Transverse colon (tissue), 4 donors: ENCODE measurements at regions not wholly inside any gene's neighbourhood (a gene's known extent, or its start where the extent isn't known, plus 50 kb on each side); places are given as distances from the start of the nearest gene placed in this dataset.

ENCODE experiments used
- DNase-seq: peaks from one replicate; pipeline ENCODE4 v3.0.0-alpha.2; 2019
- H3K27ac ChIP-seq, 4 donors: fragments of 200-600 bp; sonication (generic); 2 replicates each; pipeline ENCODE4 v1.5.1; 2016 to 2018; ENCODE audit warnings: inconsistent platforms in 4 of 4
- H3K27me3 ChIP-seq: fragments of 200-600 bp; sonication (generic); 2 replicates; pipeline ENCODE4 v1.5.1; 2017; ENCODE audit warnings: inconsistent platforms
- H3K36me3 ChIP-seq, 4 donors: fragments of 200-600 bp; sonication (generic); 2 replicates each; pipeline ENCODE4 v1.5.1; 2017 to 2019; ENCODE audit warnings: inconsistent platforms in 4 of 4
- H3K4me1 ChIP-seq, 4 donors: fragments of 200-600 bp; sonication (generic); 2 replicates each; pipeline ENCODE4 v1.5.1; 2017 to 2020; ENCODE audit warnings: inconsistent platforms in 4 of 4
- H3K4me3 ChIP-seq, 4 donors: fragments of 200-600 bp; sonication (generic); 1 replicate in 1 of 4; 2 replicates in 3 of 4; pipeline versions ENCODE4 v1.5.1 to v1.6.1; 2017 to 2019; ENCODE audit warnings: inconsistent platforms in 4 of 4
- H3K9me3 ChIP-seq, 2 donors: fragments of 200-600 bp; sonication (generic); 2 replicates each; pipeline ENCODE4 v1.5.1; 2017 to 2019; ENCODE audit warnings: inconsistent platforms in 2 of 2
- CTCF ChIP-seq, 5 experiments: fragments of 200-600 bp in 3 of 5; fragments of 450-650 bp in 2 of 5; sonication (generic) in 3 of 5; IDR thresholded peaks; 1 replicate in 2 of 5; 2 replicates in 3 of 5; pipeline ENCODE4 v1.5.1; 2016 to 2017; ENCODE audit warnings: antibody characterized with exemption in 5 of 5, inconsistent platforms in 3 of 5, mild to moderate bottlenecking in 2 of 5, moderate library complexity in 1 of 5
- EP300 ChIP-seq: sonication (generic); formaldehyde crosslinking; IDR thresholded peaks from one replicate; pipeline ENCODE4 v1.6.1; 2017; ENCODE audit warnings: antibody characterized with exemption, low read depth
- POLR2A ChIP-seq: fragments of 450-650 bp; IDR thresholded peaks from one replicate; pipeline ENCODE4 v1.6.1; 2016; ENCODE audit warnings: antibody characterized with exemption, mild to moderate bottlenecking, moderate library complexity
- POLR2AphosphoS5 ChIP-seq, 3 donors: sonication (generic); formaldehyde crosslinking; IDR thresholded peaks; one replicate each; pipeline ENCODE4 v1.6.1; 2016; ENCODE audit warnings: antibody characterized with exemption in 3 of 3
- WGBS, 2 donors: methylation state at CpG; one replicate each; pipeline ENCODE4 v1.1.5; 2018; ENCODE audit warnings: low coverage in 1 of 2; 5-methylcytosine and 5-hydroxymethylcytosine counted together
- in situ Hi-C, 4 donors: fragments of 200-750 bp; cut with MboI; loops; one replicate each; pipeline versions ENCODE4 v1.15.0 to v1.15.1; 2017; ENCODE audit warnings: low sequenced_read_pairs in 3 of 4, low pct_ligation_motif_present in 1 of 4, low pct_unique_long_range_greater_than_20kb in 1 of 4
- intact Hi-C: fragments of 100-400 bp; cut with DNase I; formaldehyde crosslinking; loops from one replicate; pipeline ENCODE4 v1.15.1; 2023; ENCODE audit warnings: low total_unique reads

- no peaks in the 10 kb centered on the region for H3K27me3 ChIP-seq
- intact Hi-C loops: no loop called here
- H3K4me1 ChIP-seq: no peaks in the 10 kb centered on the region
- TF ChIP-seq POLR2AphosphoS5 (IDR thresholded peaks at IDR 0.05) (no peak), CTCF (IDR thresholded peaks at IDR 0.05) (no peak), POLR2A (no peak), EP300 (no peak)
- in situ Hi-C loops: loop anchor here in 2 of 4 donors (25.0 kb wide), 1 partner anchor 250 kb away; no protein-coding TSS in a partner anchor
- WGBS, 2 donors: 45 to 49% methylated on average over 2 of the region's 2 CpGs
- H3K27ac ChIP-seq: no peak overlapping the region
- no peaks in the 10 kb centered on the region for H3K9me3 ChIP-seq
- no peak for DNase-seq
- H3K4me3 ChIP-seq: no peak overlapping the region
- no peaks in the 10 kb centered on the region for H3K36me3 ChIP-seq
Observed at GRCh38 chr21:16086936-16087335, 357.2 kb downstream of the USP25 start.

DNA sequence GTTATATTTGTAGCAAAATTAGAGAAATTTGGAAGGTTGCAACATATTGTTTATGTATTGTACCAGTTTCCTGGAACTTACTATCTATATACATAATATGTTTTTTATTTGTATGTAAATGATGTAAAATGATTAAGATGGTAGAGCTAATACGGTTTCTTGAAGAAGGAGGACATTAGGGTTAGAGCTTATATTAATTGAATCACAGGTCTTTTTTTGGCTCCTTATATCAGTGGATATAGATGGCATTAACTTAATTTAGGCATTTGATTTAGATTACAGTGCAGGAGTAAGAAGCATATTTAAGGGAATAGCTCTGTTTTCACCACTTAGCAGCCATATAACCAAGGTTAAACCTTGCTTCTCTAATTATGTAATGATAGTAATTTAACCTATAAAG, 357.7 kb downstream of the USP25 start:
- DNase-seq: no peak
- Histone ChIP-seq H3K4me3 (no peak overlapping the region), H3K27ac (no peak overlapping the region), H3K36me3 (no peaks in the 10 kb centered on the region), H3K4me1 (no peaks in the 10 kb centered on the region), H3K27me3 (no peaks in the 10 kb centered on the region), H3K9me3 (no peaks in the 10 kb centered on the region)
- WGBS, 2 donors: 77 to 84% methylated on average over 1 of the region's 1 CpG
- intact Hi-C loops (no loop called here), in situ Hi-C loops (loop anchor here in 2 of 4 donors (25.0 kb wide), 1 partner anchor 250 kb away; no protein-coding TSS in a partner anchor)
- TF ChIP-seq CTCF (IDR thresholded peaks at IDR 0.05) (no peak), POLR2A (no peak), POLR2AphosphoS5 (IDR thresholded peaks at IDR 0.05) (no peak), EP300 (no peak)

DNA sequence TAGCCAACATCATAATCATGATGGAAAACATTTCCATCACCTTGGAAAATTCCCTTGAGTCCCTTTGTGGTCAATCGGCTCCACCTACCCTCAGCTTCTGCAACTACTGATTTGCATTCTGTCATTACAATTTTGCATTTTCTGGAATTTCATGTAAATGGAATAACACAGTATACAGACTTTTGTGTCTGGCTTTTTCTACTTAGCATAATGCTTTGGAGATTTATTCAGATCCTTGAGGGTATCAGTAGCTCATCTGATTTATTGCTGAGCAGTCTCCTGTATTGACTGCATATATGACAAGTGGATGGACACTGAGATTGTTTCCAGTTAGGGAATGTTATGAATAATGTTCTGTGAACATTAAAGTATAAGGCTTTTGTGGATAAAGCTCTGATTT, 358.3 kb downstream of the USP25 start:
- no peaks in the 10 kb centered on the region for H3K36me3 ChIP-seq
- intact Hi-C loops: no loop called here
- H3K27me3 ChIP-seq: no peaks in the 10 kb centered on the region
- TF ChIP-seq CTCF (IDR thresholded peaks at IDR 0.05) (no peak), POLR2AphosphoS5 (IDR thresholded peaks at IDR 0.05) (no peak), POLR2A (no peak), EP300 (no peak)
- H3K4me1 ChIP-seq: no peaks in the 10 kb centered on the region
- no peak for DNase-seq
- in situ Hi-C loops: loop anchor here in 2 of 4 donors (25.0 kb wide), 1 partner anchor 249 kb away; no protein-coding TSS in a partner anchor
- 67 to 95% methylated on average over 1 of the region's 1 CpG for WGBS, 2 donors
- H3K4me3 ChIP-seq: no peak overlapping the region
- no peaks in the 10 kb centered on the region for H3K9me3 ChIP-seq
- no peak overlapping the region for H3K27ac ChIP-seq

- H3K36me3 ChIP-seq: no peaks in the 10 kb centered on the region
- TF ChIP-seq POLR2AphosphoS5 (IDR thresholded peaks at IDR 0.05): no peak
- no peak for TF ChIP-seq EP300
- TF ChIP-seq CTCF (IDR thresholded peaks at IDR 0.05): no peak
- TF ChIP-seq POLR2A: no peak
Observed at GRCh38 chr21:16095005-16095404, 365.2 kb downstream of the USP25 start.

More at GRCh38 chr21:16095005-16095404, 365.2 kb downstream of the USP25 start:
- in situ Hi-C loops: loop anchor here in 2 of 4 donors (25.0 kb wide), 1 partner anchor 242 kb away; no protein-coding TSS in a partner anchor
- Histone ChIP-seq H3K9me3 (no peaks in the 10 kb centered on the region), H3K4me3 (no peak overlapping the region), H3K27ac (no peak overlapping the region), H3K27me3 (no peaks in the 10 kb centered on the region), H3K4me1 (no peaks in the 10 kb centered on the region)
- WGBS, 2 donors: 65 to 68% methylated on average over 3 of the region's 3 CpGs
- DNase-seq: no peak
- intact Hi-C loops: no loop called here
